ENCODE measurements at regions not wholly inside any gene's neighbourhood (a gene's known extent, or its start where the extent isn't known, plus 50 kb on each side); places are given as distances from the start of the nearest gene placed in this dataset.
"Not testable (repeated sequence)": the region's sequence is repeated elsewhere in the genome, so short reads cannot be mapped to it uniquely, and the experiment has no call there.

DNA sequence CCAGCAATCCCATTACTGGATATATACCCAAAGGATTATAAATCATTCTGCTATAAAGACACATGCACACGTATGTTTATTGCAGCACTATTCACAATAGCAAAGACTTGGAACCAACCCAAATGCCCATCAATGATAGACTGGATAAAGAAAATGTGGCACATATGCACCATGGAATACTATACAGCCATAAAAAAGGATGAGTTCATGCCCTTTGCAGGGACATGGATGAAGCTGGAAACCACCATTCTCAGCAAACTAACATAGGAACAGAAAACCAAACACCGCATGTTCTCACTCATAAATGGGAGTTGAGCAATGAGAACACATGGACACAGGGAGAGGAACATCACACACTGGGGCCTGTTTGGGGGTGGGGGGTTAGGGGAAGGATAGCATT lies 90.8 kb upstream of the NTF3 start:
- H3K4me1 Mint-ChIP-seq, H3K36me3 Mint-ChIP-seq, H3K4me3 Mint-ChIP-seq, H3K9me3 Mint-ChIP-seq, H3K27me3 Mint-ChIP-seq, H3K27ac Mint-ChIP-seq, CTCF ChIA-PET, DNase-seq: not testable (repeated sequence)

- DNase-seq, result no peak
- H3K9me3 Mint-ChIP-seq, result no peaks in the 10 kb centered on the region
- no peak overlapping the region for H3K27ac Mint-ChIP-seq
- H3K4me3 Mint-ChIP-seq, result no peak overlapping the region
- H3K36me3 Mint-ChIP-seq, result no peaks in the 10 kb centered on the region
- CTCF ChIA-PET, result no interaction called here
- H3K27me3 Mint-ChIP-seq, result no peaks in the 10 kb centered on the region
- no peaks in the 10 kb centered on the region for H3K4me1 Mint-ChIP-seq
Observed at GRCh38 chr12:5343711-5344110, 88.2 kb upstream of the NTF3 start.

DNA sequence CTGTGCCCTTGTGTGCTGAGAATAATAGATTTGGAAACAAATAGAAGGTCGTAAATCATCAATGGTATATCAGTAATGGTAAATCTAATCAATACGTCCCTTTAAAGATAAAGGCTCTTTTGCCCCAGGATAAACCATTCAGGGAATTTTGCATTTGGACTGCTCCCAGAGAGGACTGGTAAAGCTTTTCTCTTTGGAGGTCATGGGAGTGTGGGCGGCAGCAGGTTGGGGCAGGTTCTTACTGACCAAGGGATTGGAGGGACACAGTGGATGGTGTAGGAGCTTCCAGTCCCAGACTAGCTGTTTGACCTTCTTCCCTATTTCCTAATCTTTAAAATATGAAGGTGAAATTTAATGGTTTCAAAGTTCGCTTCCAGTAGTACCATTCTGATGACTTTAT lies 87.8 kb upstream of the NTF3 start:
- DNase-seq, result no peak
- Mint-ChIP-seq H3K27ac (no peak overlapping the region), H3K4me3 (no peak overlapping the region), H3K27me3 (no peaks in the 10 kb centered on the region), H3K36me3 (no peaks in the 10 kb centered on the region), H3K4me1 (no peaks in the 10 kb centered on the region), H3K9me3 (no peaks in the 10 kb centered on the region)
- CTCF ChIA-PET, result no interaction called here

- Mint-ChIP-seq H3K9me3 (no peaks in the 10 kb centered on the region), H3K27me3 (no peaks in the 10 kb centered on the region), H3K4me3 (no peak overlapping the region), H3K27ac (no peak overlapping the region), H3K36me3 (no peaks in the 10 kb centered on the region), H3K4me1 (no peaks in the 10 kb centered on the region)
- CTCF ChIA-PET, result no interaction called here
- no peak for DNase-seq
Observed at GRCh38 chr12:5345534-5345933, 86.4 kb upstream of the NTF3 start.

DNA sequence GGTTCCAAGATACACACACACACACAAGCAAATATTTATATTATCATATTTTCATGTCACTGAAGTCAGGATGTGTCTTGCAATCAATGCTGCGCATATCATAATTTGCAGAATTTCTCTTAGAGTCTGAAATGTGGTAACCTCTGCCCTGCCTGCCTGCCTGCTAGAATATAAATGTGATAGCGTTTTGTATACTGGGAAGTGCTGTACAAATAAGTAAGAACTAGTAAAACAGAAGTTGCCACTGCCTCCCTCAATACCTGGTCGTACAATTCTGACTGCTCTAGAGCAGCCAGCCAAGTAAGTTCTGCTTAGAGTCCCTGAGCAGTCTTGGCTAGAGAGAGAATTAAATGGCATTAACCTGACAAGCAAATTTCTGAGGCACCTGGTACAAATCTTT lies 83.9 kb upstream of the NTF3 start:
- no peak for DNase-seq
- no peak overlapping the region for H3K4me3 Mint-ChIP-seq
- H3K9me3 Mint-ChIP-seq, result no peaks in the 10 kb centered on the region
- CTCF ChIA-PET, result no interaction called here
- no peaks in the 10 kb centered on the region for H3K4me1 Mint-ChIP-seq
- H3K36me3 Mint-ChIP-seq, result no peaks in the 10 kb centered on the region
- H3K27me3 Mint-ChIP-seq, result no peaks in the 10 kb centered on the region
- no peak overlapping the region for H3K27ac Mint-ChIP-seq

GRCh38 chr12:5348491-5348890 lies 83.4 kb upstream of the NTF3 start:
- Mint-ChIP-seq H3K4me3 (no peak overlapping the region), H3K36me3 (no peaks in the 10 kb centered on the region), H3K9me3 (no peaks in the 10 kb centered on the region), H3K27ac (no peak overlapping the region), H3K4me1 (no peaks in the 10 kb centered on the region), H3K27me3 (no peaks in the 10 kb centered on the region)
- CTCF ChIA-PET, result no interaction called here
- no peak for DNase-seq

GRCh38 chr12:5364036-5364770 lies 67.7 kb upstream of the NTF3 start:
- no peak overlapping the region for H3K4me3 Mint-ChIP-seq
- CTCF ChIA-PET, result no interaction called here
- no peaks in the 10 kb centered on the region for H3K4me1 Mint-ChIP-seq
- no peak for DNase-seq
- no peak overlapping the region for H3K27ac Mint-ChIP-seq
- no peaks in the 10 kb centered on the region for H3K9me3 Mint-ChIP-seq
- peaks cover 3% of the 10 kb centered on the region for H3K27me3 Mint-ChIP-seq
- no peaks in the 10 kb centered on the region for H3K36me3 Mint-ChIP-seq

DNA sequence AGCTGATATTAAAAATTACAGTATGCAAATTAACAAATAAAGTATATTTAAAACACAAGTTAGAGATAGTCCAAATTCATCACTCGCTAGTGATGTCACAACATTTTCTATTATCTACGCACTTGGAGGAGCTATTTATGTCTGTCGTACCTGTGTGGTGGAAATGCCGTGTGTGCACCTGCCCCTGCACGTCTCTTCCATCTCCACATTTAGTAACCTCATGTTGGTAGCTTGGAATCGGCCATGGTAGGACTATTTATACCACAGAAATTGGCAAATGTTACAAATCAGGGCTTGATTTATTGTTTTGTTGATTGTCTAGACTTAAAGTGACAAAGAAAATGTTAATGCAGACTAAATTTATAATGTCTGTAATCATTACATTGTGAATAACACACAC lies 62.6 kb upstream of the NTF3 start:
- CTCF ChIA-PET, result no interaction called here
- DNase-seq, result no peak
- H3K36me3 Mint-ChIP-seq, result no peaks in the 10 kb centered on the region

GRCh38 chr12:5371631-5372030 lies 60.3 kb upstream of the NTF3 start:
- no peaks in the 10 kb centered on the region for H3K36me3 Mint-ChIP-seq
- H3K27me3 Mint-ChIP-seq, result no peaks in the 10 kb centered on the region
- CTCF ChIA-PET, result no interaction called here
- no peaks in the 10 kb centered on the region for H3K4me1 Mint-ChIP-seq
- H3K27ac Mint-ChIP-seq, result no peak overlapping the region
- no peak for DNase-seq
- H3K4me3 Mint-ChIP-seq, result no peak overlapping the region
- H3K9me3 Mint-ChIP-seq, result no peaks in the 10 kb centered on the region

More for the DNA sequence above, 62.6 kb upstream of the NTF3 start:
- Mint-ChIP-seq H3K9me3 (no peaks in the 10 kb centered on the region), H3K27ac (no peak overlapping the region), H3K4me1 (no peaks in the 10 kb centered on the region), H3K4me3 (no peak overlapping the region), H3K27me3 (no peaks in the 10 kb centered on the region)

DNA sequence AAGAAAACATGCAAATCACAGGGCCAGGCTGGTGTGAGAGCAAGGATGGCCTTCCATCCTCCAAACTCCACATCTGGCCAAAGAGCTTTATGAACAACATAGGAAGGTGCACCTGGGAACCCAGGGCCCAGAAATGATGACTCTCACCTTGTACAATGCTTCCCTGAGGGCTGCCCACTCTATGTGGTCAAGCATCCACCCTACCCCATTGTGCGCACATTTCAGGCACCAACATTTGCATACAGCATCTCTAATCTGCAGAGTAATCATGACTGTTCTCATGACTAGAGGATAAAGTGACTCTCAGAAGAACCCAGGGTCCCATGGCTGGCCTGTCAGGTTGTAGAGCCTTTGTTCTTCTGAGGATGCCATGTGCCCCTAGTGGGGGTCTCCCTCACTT lies 57.2 kb upstream of the NTF3 start:
- Mint-ChIP-seq H3K27ac (no peak overlapping the region), H3K9me3 (no peaks in the 10 kb centered on the region), H3K4me3 (no peak overlapping the region), H3K27me3 (no peaks in the 10 kb centered on the region), H3K36me3 (no peaks in the 10 kb centered on the region), H3K4me1 (no peaks in the 10 kb centered on the region)
- CTCF ChIA-PET, result no interaction called here
- DNase-seq, result no peak

- no peak overlapping the region for H3K27ac Mint-ChIP-seq
- no peaks in the 10 kb centered on the region for H3K4me1 Mint-ChIP-seq
- no peaks in the 10 kb centered on the region for H3K27me3 Mint-ChIP-seq
- H3K9me3 Mint-ChIP-seq, result no peaks in the 10 kb centered on the region
- no peak overlapping the region for H3K4me3 Mint-ChIP-seq
- H3K36me3 Mint-ChIP-seq, result no peaks in the 10 kb centered on the region
- CTCF ChIA-PET, result no interaction called here
- no peak for DNase-seq
Observed at GRCh38 chr12:5375547-5376295, 56.2 kb upstream of the NTF3 start.

GRCh38 chr12:5376591-5377207 lies 55.2 kb upstream of the NTF3 start:
- Mint-ChIP-seq H3K9me3 (no peaks in the 10 kb centered on the region), H3K27me3 (no peaks in the 10 kb centered on the region)
- CTCF ChIA-PET, result no interaction called here

GRCh38 chr12:5377997-5378592 lies 53.8 kb upstream of the NTF3 start:
- Mint-ChIP-seq H3K36me3 (no peaks in the 10 kb centered on the region), H3K4me1 (no peaks in the 10 kb centered on the region), H3K27ac (no peak overlapping the region), H3K4me3 (no peak overlapping the region), H3K27me3 (no peaks in the 10 kb centered on the region), H3K9me3 (no peaks in the 10 kb centered on the region)
- CTCF ChIA-PET, result interaction anchor here (0.6 kb wide), 1 partner anchor 79 kb away, joined by 3 read pairs; no protein-coding TSS in a partner anchor
- DNase-seq, result no peak

More at GRCh38 chr12:5376591-5377207, 55.2 kb upstream of the NTF3 start:
- no peak for DNase-seq
- Mint-ChIP-seq H3K36me3 (no peaks in the 10 kb centered on the region), H3K4me3 (no peak overlapping the region), H3K4me1 (no peaks in the 10 kb centered on the region), H3K27ac (no peak overlapping the region)

DNA sequence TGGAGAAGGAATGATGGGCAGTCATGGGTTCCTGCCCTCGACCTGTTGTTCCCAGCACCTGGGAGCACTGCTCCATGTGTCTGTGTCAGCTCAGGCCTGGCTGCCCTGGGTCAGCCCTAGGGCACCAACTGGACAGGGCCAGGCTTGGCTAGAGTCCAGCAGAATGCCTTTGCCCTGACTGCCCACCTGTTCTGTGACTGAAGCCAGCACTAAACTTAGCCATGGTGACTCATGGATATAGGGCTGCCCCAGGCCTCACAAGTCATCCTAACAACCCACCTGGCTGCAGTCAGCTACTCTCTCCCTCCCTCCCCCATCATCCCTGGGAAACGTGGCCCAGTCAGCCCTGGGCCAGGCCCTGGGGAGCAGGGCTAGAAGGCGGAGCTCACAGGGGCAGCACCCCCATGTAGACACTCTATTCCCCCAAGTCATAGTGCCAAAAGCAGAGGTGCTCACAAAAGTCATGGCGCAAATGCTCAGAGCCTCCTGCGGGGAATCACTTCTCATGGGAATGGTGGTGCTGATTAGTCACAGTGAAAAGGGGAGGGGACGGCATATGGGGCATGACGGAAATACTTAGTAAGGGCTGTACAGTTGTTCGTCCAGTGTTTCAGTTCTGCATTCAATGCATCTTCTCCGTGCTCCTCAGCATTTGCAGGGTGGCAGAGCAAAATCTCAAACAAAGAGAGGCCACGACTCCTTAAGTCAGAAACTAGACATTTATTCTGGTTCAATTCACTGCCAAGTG lies 52.0 kb upstream of the NTF3 start:
- DNase-seq, result no peak
- H3K9me3 Mint-ChIP-seq, result no peaks in the 10 kb centered on the region

More for the DNA sequence above, 52.0 kb upstream of the NTF3 start:
- H3K4me3 Mint-ChIP-seq, result no peak overlapping the region
- H3K4me1 Mint-ChIP-seq, result no peaks in the 10 kb centered on the region
- no peaks in the 10 kb centered on the region for H3K27me3 Mint-ChIP-seq
- CTCF ChIA-PET, result no interaction called here
- H3K36me3 Mint-ChIP-seq, result no peaks in the 10 kb centered on the region
- H3K27ac Mint-ChIP-seq, result no peak overlapping the region
